Brain microvascular endothelial cell (primary cell): ENCODE measurements at regions not wholly inside any gene's neighbourhood (a gene's known extent, or its start where the extent isn't known, plus 50 kb on each side); places are given as distances from the start of the nearest gene placed in this dataset.

Source experiments
- DNase-seq: peaks from one replicate; pipeline ENCODE4 v3.0.0-alpha.2; 2020
- H3K27ac ChIP-seq: fragments of 250-450 bp; sonication (Bioruptor Pico); 2 replicates; pipeline ENCODE4 v1.5.1; 2020; ENCODE audit warnings: mild to moderate bottlenecking, moderate library complexity
- H3K27me3 ChIP-seq: fragments of 250-450 bp; sonication (Bioruptor Pico); replicated peaks from 2 replicates; pipeline ENCODE4 v1.5.1; 2020; ENCODE audit warnings: mild to moderate bottlenecking
- H3K36me3 ChIP-seq: fragments of 250-450 bp; sonication (Bioruptor Pico); replicated peaks from 2 replicates; pipeline ENCODE4 v1.5.1; 2020; ENCODE audit warnings: mild to moderate bottlenecking
- H3K4me3 ChIP-seq: 2 replicates; pipeline ENCODE4 v1.5.1; 2011; ENCODE audit warnings: low read depth, mild to moderate bottlenecking, control low read depth, low read length, moderate library complexity
- CTCF ChIP-seq: IDR thresholded peaks from 2 replicates; pipeline ENCODE4 v1.5.1; 2011; ENCODE audit warnings: low read depth, mild to moderate bottlenecking, moderate library complexity, low read length, control low read depth, inconsistent platforms; ENCODE audit errors: missing control alignments
- in situ Hi-C: cut with HindIII; loops from 2 replicates; pipeline ENCODE4 v1.10.0; 2017; ENCODE audit warnings: low sequenced_read_pairs, low pct_ligation_motif_present

GRCh38 chr5:57538341-57538955, 55.8 kb upstream of the ACTBL2 start:
- Histone ChIP-seq H3K27ac (peak overlapping the region; percentile 87), H3K27me3 (no peaks in the 10 kb centered on the region), H3K4me3 (no peak overlapping the region), H3K36me3 (no peaks in the 10 kb centered on the region)
- peak; percentile 79 for DNase-seq
- in situ Hi-C loops: no loop called here
- TF ChIP-seq CTCF: no peak

DNA sequence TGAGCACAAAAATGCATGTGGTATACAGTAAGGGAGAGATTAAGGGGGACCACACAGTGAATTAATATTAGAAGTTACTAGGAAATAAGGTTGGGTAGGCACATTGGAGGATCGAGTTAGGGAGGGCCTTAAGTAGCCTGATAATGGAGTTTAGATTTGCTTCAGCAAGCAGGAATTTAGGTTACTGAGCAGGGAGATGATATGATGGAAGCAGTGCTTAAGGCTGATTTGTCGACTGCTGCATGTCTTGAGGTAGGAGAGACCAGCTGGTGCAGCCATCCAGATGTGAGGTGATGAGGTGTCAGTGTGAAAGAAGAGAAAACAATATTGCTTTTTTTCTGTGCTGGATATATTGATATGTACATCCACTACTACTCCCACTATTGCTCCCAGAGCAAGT, 55.2 kb upstream of the ACTBL2 start:
- Histone ChIP-seq H3K27ac (peak overlapping the region; percentile 87), H3K4me3 (no peak overlapping the region), H3K36me3 (no peaks in the 10 kb centered on the region), H3K27me3 (no peaks in the 10 kb centered on the region)
- no peak for DNase-seq
- in situ Hi-C loops: no loop called here
- no peak for TF ChIP-seq CTCF

DNA sequence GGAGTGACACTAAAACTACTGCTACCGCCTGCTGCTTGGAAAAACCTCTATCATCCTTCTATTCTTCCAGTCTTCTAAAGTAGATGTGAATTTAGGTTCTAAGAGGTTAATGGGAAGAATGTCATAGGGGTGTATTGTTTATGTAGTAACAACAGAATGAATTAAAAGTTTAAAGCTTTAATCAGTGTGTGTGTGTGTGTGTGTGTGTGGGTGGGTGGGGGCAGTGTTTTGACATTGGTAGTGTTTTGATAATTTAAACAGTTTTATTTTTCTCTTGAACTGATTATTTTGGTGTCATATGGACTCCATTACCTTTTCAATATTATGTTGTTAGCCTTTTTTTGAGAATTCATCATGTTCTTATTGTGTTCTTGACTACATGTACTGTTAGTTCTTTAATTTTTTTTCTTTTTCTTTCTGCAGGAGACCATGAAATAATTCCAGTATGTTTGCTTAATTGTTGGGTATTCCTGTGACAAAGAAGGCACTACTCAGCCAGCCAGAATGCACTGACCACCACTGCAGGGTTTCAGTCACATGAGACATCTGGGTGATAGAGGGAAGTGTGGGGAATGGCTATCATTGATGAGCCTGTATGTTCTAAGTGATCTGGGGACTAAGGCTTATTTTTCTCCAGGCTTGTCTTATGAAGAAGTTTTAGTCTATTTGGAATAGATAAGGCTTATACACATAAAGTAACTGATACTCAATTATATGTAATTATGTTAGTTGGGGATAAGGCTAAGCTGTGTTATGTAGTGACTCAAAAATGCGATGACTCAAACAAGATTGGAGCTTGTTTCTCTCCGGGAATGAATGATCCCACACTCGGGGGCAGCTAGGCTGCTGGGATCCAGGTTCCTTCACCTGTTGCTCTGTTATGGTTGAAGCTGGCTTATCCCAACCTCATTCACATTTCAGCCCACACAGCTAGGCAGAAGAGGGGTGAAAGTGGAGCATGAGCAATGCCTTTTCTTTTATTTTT, 50.2 kb upstream of the ACTBL2 start:
- peak; percentile 47 for DNase-seq
- in situ Hi-C loops: no loop called here
- Histone ChIP-seq H3K4me3 (no peak overlapping the region), H3K27me3 (no peaks in the 10 kb centered on the region), H3K36me3 (no peaks in the 10 kb centered on the region), H3K27ac (peak overlapping the region; percentile 39)
- TF ChIP-seq CTCF: no peak
